Urinary bladder (tissue), 3 donors: ENCODE measurements at regions not wholly inside any gene's neighbourhood (a gene's known extent, or its start where the extent isn't known, plus 50 kb on each side); places are given as distances from the start of the nearest gene placed in this dataset.

Experiments used
- DNase-seq: peaks from one replicate; pipeline ENCODE4 v3.0.0-alpha.2; 2015; ENCODE audit errors: extremely low spot score
- H3K27ac ChIP-seq: one replicate; pipeline ENCODE4 v1.5.1; 2013; ENCODE audit warnings: low read depth, mild to moderate bottlenecking, moderate library complexity
- H3K36me3 ChIP-seq: one replicate; pipeline ENCODE4 v1.6.1; 2013; ENCODE audit warnings: mild to moderate bottlenecking, moderate library complexity; ENCODE audit not compliant: insufficient read depth
- H3K4me1 ChIP-seq: one replicate; pipeline ENCODE4 v1.6.1; 2013; ENCODE audit warnings: mild to moderate bottlenecking, moderate library complexity; ENCODE audit not compliant: insufficient read depth
- H3K4me3 ChIP-seq: one replicate; pipeline ENCODE4 v1.5.1; 2013; ENCODE audit warnings: low read depth, low read length
- WGBS: extraction: QIAGEN DNeasy Blood & Tissue Kit; methylation state at CpG from one replicate; pipeline ENCODE4 v1.1.7; 2013; 5-methylcytosine and 5-hydroxymethylcytosine counted together
- donor health status: healthy with polysubstance abuse.
- donor health status: healthy.

DNA sequence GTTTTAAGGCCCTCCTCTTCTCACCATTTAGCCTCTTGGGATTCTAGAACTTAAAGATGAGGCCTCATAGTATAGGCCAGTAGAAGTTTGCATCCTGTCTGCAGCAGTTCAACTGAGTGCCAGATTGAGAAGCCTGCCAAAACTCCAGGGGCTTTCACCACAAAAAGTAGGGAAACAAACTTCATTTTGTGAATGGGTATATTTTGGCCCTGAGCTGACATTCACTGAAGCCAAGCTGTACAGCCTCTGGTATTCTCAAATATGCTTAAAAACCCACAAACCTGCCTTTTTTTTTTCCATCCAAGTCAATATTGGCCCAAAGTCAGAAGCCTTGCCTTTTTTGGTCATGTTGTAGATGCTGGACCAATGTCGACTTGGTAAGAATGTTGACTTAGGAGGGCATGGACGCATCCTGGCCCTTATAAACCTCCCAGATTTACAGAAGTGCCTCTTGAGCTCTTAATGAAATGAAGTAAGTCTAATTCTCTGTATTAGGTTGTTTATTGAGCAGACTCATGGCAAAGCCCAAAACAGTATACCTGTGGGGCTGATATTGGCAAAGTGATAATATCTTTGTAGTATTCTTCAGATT, 337.5 kb downstream of the CHRM3 start:
- Histone ChIP-seq H3K36me3 (no peaks in the 10 kb centered on the region), H3K4me1 (no peaks in the 10 kb centered on the region), H3K27ac (no peak overlapping the region), H3K4me3 (no peak overlapping the region)
- WGBS: 73% methylated on average over 2 of the region's 2 CpGs
- DNase-seq: no peak

DNA sequence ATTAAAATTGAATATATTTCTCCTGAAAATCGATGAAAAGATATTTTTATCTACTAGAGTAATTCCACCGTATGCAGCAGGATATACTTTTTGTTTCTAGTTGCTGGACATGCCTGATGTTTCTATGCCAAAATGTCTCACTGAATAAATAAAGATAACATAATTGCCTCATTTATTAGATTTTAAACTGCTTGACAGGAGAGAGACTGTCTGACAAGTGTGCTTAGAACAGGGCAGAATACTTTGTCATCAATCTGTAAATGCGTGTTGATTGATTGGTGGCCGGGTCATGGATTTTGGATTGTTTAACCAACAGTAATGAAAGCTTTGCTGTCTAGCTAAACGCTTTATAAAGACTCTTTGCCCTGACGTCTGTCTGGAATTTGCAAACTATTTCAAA, 339.0 kb downstream of the CHRM3 start:
- Histone ChIP-seq H3K4me3 (no peak overlapping the region), H3K4me1 (no peaks in the 10 kb centered on the region), H3K36me3 (no peaks in the 10 kb centered on the region), H3K27ac (no peak overlapping the region)
- DNase-seq: no peak
- WGBS: 51% methylated on average over 6 of the region's 6 CpGs

DNA sequence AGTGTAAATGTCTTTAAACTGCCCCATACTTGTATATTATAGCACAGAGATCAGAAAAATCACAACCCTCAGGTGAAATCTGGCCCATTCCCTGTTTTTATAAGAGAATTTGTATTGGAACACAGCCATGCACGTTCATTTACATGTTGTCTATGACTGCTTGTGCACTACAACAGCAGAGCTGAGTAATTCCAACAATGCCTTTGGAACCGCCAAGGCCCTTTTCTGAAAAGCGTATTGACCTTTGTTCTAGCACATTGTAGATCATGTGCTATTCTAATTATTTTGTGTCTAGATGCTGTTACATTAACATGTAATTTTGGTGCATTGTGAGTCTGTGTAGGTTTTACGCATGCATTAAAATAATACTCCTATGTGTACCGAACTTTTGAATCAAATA, 339.6 kb downstream of the CHRM3 start:
- Histone ChIP-seq H3K4me1 (no peaks in the 10 kb centered on the region), H3K36me3 (no peaks in the 10 kb centered on the region), H3K4me3 (no peak overlapping the region), H3K27ac (no peak overlapping the region)
- no peak for DNase-seq
- 85% methylated on average over 5 of the region's 5 CpGs for WGBS

DNA sequence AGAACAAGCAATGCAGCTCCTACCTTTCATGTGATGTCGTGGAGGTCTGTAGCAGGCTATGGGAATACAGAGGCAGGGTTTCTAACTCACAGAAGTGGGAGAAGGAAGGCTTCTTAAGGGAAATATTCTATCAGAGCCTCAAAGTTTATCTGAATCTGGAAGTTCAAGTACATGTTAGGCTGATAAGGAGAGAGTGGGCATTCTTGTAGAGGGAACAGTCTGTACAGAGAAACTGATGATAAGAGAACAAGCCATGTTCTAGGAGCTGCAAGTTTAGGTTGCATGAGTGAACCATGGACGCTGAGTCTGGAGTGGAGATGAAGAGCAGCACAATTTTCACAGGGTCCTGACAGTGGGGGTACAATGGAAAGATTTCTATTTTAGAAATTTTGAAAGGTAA, 344.0 kb downstream of the CHRM3 start:
- no peak for DNase-seq
- H3K4me3 ChIP-seq: no peak overlapping the region
- H3K4me1 ChIP-seq: no peaks in the 10 kb centered on the region
- 90% methylated on average over 2 of the region's 2 CpGs for WGBS
- H3K36me3 ChIP-seq: no peaks in the 10 kb centered on the region
- H3K27ac ChIP-seq: no peak overlapping the region

DNA sequence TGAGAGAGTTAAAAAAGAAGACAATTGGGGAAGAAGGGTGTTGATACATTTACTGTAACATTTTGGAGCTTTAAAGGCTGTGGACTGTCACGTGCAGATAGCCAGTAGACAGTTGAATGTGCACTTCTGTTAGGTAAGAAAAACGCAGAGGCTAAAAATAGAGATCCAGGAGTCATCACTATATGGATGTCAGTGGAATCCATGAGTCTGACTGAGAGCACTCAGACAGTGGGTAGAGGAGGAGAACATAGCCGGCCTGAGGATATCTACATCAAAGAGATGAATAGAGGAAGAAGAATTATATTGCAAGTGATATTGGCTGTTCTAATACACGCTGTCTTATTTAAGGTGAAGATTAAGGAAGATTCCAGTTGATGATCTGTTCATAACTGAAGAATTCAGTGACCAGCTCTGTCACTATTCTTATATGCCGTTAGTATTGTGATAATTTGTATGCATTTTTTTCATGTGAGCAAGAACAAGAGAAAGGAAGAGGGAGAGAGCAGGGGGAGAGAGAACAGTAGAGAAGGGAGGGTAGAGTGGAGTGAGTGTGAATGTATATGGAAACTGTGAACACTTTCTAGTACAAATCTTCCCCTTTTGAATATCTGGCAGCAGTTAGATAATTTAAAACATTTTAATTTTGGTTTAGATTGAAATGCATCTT, 344.8 kb downstream of the CHRM3 start:
- 56% methylated on average over 5 of the region's 5 CpGs for WGBS

DNA sequence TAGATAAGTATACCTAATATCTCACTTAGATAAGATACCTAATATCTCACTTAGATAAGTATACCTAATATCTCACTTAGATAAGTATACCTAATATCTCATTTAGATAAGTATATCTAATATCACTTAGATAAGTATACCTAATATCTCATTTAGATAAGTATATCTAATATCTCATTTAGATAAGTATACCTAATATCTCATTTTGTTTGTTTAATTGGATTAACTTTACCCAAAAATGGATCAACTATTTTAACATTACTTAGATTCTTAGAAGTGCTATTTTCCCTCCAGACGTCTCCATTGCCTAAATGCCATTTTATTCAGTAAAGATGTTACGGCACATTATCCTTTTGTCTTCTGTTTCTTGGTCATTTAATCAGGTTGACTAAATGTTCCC, 346.4 kb downstream of the CHRM3 start:
- DNase-seq: no peak
- Histone ChIP-seq H3K4me3 (no peak overlapping the region), H3K36me3 (no peaks in the 10 kb centered on the region), H3K4me1 (no peaks in the 10 kb centered on the region), H3K27ac (no peak overlapping the region)
- WGBS: 96% methylated on average over 2 of the region's 2 CpGs

More for the DNA sequence above, 344.8 kb downstream of the CHRM3 start:
- DNase-seq: no peak
- no peak overlapping the region for H3K27ac ChIP-seq
- H3K4me1 ChIP-seq: no peaks in the 10 kb centered on the region
- H3K4me3 ChIP-seq: no peak overlapping the region
- H3K36me3 ChIP-seq: no peaks in the 10 kb centered on the region

DNA sequence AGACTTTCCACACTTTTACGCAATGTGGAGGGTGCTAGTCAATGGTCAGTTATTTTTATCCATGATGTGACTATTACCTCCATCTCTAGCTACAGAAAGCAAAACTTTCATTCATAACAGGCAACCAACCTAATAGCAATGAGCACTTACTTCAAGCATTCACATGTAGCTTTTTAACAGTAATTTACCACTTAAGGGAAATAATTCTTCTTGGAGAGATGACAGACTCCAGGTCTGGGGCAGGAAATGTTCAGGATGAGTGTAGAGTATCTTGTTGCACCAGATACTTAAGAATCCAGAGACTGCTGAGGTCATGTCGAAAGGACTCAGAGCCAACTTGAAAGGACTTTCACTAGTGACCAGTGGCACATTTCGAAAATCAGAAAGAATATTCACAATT, 347.6 kb downstream of the CHRM3 start:
- H3K36me3 ChIP-seq: no peaks in the 10 kb centered on the region
- H3K4me3 ChIP-seq: no peak overlapping the region
- 89% methylated on average over 3 of the region's 3 CpGs for WGBS
- DNase-seq: no peak
- H3K27ac ChIP-seq: no peak overlapping the region
- H3K4me1 ChIP-seq: no peaks in the 10 kb centered on the region

DNA sequence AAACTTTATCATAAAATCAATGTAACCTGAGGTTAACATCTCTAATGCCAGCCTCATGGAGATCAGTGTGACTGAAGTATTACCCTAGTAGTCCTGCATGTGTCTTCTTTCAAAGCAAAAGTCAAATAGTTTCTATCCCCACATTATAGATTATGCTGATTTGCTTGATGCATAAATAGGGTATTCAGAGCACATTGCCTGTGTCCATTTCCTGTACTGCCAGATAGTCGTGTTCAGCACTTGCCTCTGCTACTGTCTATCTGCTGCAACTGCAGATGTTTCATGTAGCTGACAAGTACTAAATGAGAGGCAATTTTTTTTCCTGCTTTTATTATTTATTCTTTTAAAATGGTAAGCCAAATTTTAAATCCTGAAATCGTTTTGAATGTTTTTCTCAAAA, 348.7 kb downstream of the CHRM3 start:
- 13% methylated on average over 2 of the region's 2 CpGs for WGBS
- no peaks in the 10 kb centered on the region for H3K36me3 ChIP-seq
- no peak for DNase-seq
- H3K4me3 ChIP-seq: no peak overlapping the region
- H3K4me1 ChIP-seq: no peaks in the 10 kb centered on the region
- no peak overlapping the region for H3K27ac ChIP-seq

DNA sequence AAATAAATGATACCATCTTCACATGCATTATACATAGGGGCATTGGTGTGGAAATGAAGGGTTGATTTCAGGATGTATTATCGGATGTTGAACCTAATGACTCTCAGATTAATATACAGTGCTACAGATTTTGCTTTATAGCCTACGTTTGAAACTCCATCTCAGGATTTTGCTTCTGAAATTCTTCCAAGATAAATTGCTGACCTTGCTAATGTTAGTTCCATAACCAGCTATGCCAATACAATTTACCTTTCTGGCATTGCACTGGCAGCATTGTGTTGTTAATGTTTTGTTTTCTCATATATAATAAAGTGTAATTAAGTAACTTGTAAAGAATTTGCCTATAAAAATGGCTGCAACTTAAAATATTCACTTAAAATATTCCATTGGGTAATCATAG, 350.1 kb downstream of the CHRM3 start:
- WGBS: 66% methylated on average over 2 of the region's 2 CpGs
- H3K4me1 ChIP-seq: no peaks in the 10 kb centered on the region

DNA sequence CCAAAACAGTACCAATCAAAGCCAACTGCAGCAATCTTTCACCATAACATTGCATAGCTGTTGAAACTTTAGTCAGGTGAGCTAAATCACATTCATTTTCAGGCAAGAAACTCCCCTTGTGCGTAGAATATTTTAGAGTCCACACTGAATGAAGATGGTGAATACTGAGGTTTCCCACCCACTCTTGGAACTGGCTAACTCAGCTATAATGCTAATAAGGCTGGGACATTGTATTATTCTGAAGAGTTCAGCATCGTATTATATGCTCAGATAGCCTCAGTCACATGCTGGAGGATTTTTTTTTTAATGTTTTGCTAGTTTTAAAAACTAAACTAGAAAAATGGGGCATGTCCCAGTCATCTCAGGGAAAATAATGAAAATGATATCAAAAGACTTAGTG, 352.3 kb upstream of the FMN2 start:
- Histone ChIP-seq H3K27ac (no peak overlapping the region), H3K4me3 (no peak overlapping the region), H3K4me1 (no peaks in the 10 kb centered on the region), H3K36me3 (no peaks in the 10 kb centered on the region)
- DNase-seq: no peak
- 91% methylated on average over 2 of the region's 2 CpGs for WGBS

More for the DNA sequence above, 350.1 kb downstream of the CHRM3 start:
- no peaks in the 10 kb centered on the region for H3K36me3 ChIP-seq
- no peak overlapping the region for H3K4me3 ChIP-seq
- no peak overlapping the region for H3K27ac ChIP-seq
- no peak for DNase-seq

DNA sequence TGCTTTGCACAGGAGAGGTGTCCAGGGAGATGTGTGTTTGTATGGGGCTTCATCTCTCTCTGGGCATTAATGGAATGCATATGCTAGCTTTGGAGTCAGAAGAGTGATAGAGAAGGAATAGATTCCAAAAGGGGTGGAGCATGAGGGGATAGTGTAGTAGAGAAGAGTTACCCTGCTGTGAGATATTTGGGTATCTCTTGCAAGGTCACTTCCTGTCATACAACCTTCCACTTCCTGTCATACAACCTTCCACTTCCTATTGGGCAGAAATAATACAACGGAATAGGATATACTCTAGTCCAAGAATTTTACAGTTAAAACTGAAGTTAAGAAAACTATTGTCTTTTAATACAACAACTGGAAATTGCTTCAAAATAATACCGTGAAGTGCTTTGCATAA, 351.8 kb upstream of the FMN2 start:
- Histone ChIP-seq H3K4me1 (no peaks in the 10 kb centered on the region), H3K27ac (no peak overlapping the region), H3K4me3 (no peak overlapping the region), H3K36me3 (no peaks in the 10 kb centered on the region)
- DNase-seq: no peak
- WGBS: 87% methylated on average over 2 of the region's 2 CpGs

DNA sequence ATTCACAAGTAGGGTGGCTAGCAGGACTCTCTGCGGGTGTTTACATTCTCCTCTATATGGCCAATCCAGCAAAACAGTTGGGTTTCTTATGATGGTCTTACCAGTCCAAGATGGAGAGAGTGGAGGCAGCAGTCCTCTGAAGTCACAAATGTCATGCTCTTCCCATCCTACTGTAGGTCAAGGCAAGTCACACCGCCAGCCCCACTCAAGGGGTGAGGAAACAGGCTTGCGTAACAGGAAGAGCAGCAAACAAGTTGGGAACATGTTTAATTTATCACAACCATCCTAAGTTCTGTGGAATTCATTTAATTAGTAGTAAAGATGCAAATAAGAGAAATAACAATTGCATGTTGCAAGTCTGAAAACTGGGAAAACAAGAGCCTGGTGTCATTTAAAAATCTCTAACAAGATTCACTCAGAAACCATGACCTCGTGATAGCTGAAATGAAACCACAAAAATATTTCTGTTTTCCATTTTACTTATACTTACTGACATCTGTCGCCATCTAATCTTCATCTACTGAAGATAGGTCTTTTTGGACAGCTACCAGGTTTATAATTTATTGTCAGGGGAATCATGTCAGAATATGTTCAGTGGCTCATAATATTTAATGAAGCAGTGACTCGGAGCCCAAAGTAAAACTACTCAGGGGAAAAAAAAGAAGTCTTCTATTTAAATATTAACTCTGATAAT, 349.1 kb upstream of the FMN2 start:
- Histone ChIP-seq H3K4me1 (no peaks in the 10 kb centered on the region), H3K36me3 (no peaks in the 10 kb centered on the region), H3K4me3 (no peak overlapping the region), H3K27ac (no peak overlapping the region)
- WGBS: 90% methylated on average over 6 of the region's 6 CpGs
- no peak for DNase-seq

DNA sequence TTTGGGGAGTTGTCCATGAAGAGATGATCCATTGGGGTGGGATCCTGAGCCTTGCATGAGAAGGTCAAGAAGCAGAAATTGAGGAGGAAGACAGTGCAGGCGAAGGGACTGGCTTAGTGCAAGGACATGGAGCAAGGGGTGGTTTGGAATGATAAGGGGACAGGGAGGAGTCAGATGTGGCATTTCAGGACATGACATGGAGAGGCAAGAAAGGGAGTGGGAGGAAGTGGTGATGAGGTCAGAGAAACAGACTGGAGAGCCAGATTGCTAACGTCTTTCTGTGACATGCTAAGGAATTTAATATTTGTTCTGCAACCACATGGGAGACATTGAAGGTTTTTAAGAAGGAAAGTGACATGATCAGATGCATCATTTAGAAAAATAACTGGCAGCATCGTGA, 346.8 kb upstream of the FMN2 start:
- Histone ChIP-seq H3K27ac (no peak overlapping the region), H3K4me3 (no peak overlapping the region), H3K4me1 (no peaks in the 10 kb centered on the region), H3K36me3 (no peaks in the 10 kb centered on the region)
- 73% methylated on average over 3 of the region's 3 CpGs for WGBS
- no peak for DNase-seq

DNA sequence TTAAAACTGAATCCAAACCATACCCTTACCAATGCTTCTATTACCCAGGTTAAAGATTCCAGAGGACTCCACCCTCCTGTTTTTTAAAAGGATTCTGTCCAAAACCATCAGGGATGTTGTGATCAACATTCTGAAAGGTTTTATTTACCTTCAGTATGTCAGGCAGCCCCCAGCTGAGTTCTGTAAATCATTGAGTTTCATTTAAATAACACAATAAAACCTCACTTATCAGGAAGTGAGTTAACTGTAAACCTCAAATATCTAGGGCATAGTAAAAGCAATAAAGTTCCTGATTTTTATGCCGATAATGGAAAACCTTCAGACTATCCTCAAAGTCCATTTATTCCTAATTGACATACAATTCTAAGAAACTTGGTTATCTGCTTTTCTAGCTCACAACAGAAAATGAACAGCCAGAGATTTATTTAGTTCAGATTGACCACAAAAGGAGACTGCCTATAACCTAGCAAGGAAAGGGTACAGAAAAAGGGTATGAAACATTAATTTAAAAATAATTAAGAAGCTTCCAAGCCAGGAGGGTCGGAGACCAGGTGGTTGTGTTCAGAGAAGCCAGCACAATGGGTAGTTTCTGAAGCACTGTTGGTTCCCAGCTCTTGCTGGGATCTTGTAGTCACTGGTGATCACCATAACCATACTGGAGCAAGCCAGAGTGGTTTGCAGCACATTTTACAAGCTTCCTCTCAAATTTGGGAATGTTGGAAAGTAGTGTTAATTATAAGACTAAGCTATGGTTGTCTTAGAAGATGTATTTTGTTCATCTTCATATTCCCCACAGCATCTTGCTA, 336.4 kb upstream of the FMN2 start:
- 61% methylated on average over 2 of the region's 2 CpGs for WGBS
- no peak overlapping the region for H3K4me3 ChIP-seq
- no peaks in the 10 kb centered on the region for H3K36me3 ChIP-seq
- H3K27ac ChIP-seq: no peak overlapping the region
- DNase-seq: no peak
- no peaks in the 10 kb centered on the region for H3K4me1 ChIP-seq
